ENCODE measurements at regions not wholly inside any gene's neighbourhood (a gene's known extent, or its start where the extent isn't known, plus 50 kb on each side); places are given as distances from the start of the nearest gene placed in this dataset.

DNA sequence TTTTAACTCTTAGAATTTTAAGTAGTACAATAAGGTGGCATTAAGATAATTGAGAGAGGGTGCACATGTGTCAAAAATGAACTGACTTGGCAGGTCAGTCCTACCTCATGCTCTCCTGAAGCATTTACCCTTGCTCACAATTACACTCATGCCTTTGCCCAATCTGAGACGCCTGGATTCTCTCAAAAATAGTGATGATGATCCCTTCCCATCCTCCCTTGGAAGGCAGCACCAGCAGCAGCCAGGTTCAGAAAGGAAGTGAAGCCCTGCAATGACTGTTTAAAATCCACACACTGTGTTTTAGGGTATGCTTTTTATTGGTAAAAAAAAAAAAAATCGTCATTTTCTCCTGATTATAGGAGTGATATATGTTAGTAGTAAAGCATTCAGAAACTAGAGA lies 246.6 kb downstream of the PRELID2 start:
- H3K4me3 ChIP-seq (ENCODE audit: low read length), result no peak overlapping the region
- DNase-seq (ENCODE audit: low read depth), result no peak
- TF ChIP-seq, protein P1, sequence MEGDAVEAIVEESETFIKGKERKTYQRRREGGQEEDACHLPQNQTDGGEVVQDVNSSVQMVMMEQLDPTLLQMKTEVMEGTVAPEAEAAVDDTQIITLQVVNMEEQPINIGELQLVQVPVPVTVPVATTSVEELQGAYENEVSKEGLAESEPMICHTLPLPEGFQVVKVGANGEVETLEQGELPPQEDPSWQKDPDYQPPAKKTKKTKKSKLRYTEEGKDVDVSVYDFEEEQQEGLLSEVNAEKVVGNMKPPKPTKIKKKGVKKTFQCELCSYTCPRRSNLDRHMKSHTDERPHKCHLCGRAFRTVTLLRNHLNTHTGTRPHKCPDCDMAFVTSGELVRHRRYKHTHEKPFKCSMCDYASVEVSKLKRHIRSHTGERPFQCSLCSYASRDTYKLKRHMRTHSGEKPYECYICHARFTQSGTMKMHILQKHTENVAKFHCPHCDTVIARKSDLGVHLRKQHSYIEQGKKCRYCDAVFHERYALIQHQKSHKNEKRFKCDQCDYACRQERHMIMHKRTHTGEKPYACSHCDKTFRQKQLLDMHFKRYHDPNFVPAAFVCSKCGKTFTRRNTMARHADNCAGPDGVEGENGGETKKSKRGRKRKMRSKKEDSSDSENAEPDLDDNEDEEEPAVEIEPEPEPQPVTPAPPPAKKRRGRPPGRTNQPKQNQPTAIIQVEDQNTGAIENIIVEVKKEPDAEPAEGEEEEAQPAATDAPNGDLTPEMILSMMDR (conservative IDR thresholded peaks at IDR 0.05; ENCODE audit: low read length), result no peak

DNA sequence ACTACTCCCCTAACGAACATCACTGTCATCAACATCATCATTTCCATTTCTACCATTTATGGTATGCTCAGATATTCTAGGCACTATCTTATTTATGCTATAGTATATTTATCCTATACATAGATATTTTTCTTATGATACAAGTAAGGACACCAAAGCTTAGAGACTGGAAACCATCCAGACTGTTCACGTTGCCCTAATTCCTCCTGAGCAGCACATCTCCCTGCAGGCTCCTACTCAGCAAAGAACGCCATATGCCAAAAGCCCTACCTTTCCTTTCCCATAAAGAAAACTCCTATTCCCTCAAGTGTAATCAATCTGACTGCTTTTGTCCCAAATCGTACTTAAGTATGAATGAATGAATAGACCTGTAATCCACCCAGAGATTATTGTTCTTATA lies 247.0 kb downstream of the PRELID2 start:
- DNase-seq (ENCODE audit: low read depth), result no peak
- TF ChIP-seq, protein P1 (conservative IDR thresholded peaks at IDR 0.05; ENCODE audit: low read length), result no peak
- no peak overlapping the region for H3K4me3 ChIP-seq (ENCODE audit: low read length)

DNA sequence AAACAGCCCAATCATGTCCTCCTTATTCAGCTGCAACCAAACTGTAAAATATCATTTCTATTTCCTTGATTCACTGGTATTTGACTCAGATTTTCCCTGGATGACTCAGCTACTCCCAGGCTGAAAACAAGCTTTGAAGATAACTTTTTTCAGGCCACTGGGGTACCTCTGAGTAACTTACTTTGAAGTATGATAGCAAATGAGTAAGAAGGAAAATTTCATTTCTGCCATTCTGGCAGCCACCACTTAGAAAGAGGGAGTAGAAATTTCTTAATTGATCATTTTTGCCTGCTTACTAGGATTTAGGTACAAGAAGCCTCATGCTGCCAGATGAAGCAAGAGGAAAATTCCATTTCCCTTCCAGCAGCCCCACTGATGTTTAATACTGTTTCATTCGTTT lies 247.4 kb downstream of the PRELID2 start:
- TF ChIP-seq, protein P1 (conservative IDR thresholded peaks at IDR 0.05; ENCODE audit: low read length), result no peak
- H3K4me3 ChIP-seq (ENCODE audit: low read length), result no peak overlapping the region
- DNase-seq (ENCODE audit: low read depth), result peak; percentile 84

DNA sequence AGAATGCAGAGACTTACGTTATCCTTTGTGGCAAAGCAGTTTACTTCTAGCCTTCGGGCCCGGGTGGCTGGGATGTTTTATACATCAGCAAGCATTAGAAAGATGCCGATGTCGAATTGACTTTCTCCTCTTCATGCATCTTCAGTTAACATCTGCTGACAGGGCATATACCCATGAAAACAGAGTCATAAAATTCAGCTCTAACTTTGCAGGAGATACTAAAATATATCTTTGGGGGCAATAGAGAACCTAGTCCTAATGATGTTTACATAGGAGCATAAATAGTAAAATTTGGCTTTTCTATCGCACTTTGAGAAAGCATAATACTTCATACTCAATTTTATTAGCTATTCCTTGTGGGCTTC lies 247.9 kb downstream of the PRELID2 start:
- no peak for DNase-seq (ENCODE audit: low read depth)
- TF ChIP-seq, protein P1 (conservative IDR thresholded peaks at IDR 0.05; ENCODE audit: low read length), result no peak
- H3K4me3 ChIP-seq (ENCODE audit: low read length), result no peak overlapping the region

DNA sequence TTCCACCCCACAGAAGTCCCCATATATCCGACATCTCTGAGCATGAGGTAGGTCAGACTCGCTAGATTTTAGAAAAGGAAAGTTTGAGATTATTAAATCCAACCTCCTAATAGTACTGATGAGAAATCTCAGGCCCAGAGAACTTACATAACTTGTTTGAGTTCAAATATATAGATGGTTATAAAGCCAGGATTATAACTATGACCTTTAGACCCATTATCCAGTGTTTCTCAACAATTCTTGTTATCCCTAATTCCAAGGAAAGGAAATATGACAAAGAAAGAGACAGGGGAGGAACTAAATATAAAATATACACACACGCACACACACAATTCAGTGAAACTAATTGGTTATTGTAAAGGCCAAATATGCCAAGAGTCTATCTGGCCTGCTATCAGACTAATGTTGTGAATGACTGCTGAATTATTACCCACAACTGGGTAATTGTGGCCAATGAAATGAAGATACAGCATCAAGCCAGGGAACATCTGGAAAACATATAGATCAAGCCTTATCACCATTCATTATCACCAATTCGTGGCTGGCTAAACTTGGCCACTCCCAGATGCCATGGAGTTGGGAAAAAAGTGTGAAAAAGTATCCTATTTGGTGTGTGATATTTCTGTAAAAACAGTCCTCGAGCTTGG lies 248.4 kb downstream of the PRELID2 start:
- TF ChIP-seq, protein P1 (conservative IDR thresholded peaks at IDR 0.05; ENCODE audit: low read length), result no peak
- no peak for DNase-seq (ENCODE audit: low read depth)
- no peak overlapping the region for H3K4me3 ChIP-seq (ENCODE audit: low read length)

DNA sequence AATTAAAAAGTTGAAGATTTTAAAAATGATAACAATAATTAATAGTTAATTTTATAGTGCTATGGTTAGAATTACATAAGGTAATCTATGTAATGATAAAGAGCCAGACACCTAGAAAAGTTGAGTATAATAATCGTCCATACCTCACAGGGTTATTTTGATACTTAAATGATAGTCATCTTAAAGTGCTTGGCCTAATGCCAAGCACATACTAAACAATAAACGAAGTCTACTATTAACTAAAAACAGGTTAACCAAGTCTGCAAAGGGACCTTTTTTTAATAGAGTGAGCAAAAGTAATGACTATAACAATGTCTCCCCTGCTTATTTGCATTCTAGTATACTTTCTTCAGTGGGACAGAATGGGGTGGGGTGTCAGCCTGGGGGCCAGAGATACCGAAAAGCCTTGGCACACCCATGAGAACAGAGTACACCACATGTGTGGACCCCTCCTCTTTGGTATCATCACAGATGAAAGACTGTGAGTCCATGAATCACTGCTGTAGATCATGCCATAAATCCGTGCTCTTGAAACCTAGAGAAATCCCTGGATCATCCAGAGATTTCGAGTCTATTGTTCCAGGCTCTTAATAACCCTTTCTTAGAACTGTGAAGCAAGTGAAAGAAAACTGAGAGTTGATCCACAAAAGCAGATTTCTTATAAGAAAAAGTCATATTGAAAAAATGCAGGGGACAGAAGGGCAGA lies 249.5 kb downstream of the PRELID2 start:
- TF ChIP-seq, protein P1 (conservative IDR thresholded peaks at IDR 0.05; ENCODE audit: low read length), result no peak
- no peak overlapping the region for H3K4me3 ChIP-seq (ENCODE audit: low read length)
- no peak for DNase-seq (ENCODE audit: low read depth)

DNA sequence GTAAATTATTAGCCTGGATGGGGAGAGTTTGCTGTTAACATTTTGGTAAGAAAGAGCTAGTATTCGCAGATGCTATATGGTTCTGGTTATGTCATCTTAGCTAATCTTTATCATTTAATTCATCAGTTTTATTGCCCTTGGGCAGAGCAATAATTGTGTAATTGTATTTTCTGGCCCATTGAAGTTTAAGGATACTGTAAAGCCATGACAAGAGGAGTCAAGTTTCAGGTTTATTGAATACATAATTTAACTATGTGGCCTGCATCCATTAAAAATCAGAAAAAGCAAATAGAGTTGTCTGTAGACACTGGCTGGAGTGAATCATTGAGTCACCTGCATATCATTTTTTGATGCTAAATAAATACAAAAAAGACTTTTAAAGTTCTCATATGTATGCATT lies 255.8 kb downstream of the PRELID2 start:
- H3K4me3 ChIP-seq (ENCODE audit: low read length), result no peak overlapping the region
- TF ChIP-seq, protein P1 (conservative IDR thresholded peaks at IDR 0.05; ENCODE audit: low read length), result no peak
- DNase-seq (ENCODE audit: low read depth), result no peak

Data from AG10803 (cell line).